GM06990 (cell line): ENCODE measurements at regions not wholly inside any gene's neighbourhood (a gene's known extent, or its start where the extent isn't known, plus 50 kb on each side); places are given as distances from the start of the nearest gene placed in this dataset.
"Not testable (repeated sequence)": the region's sequence is repeated elsewhere in the genome, so short reads cannot be mapped to it uniquely, and the experiment has no call there.

Experiments
- DNase-seq: peaks from one replicate; pipeline ENCODE4 v3.0.0-alpha.2; 2011; ENCODE audit not compliant: insufficient read length; ENCODE audit errors: extremely low read depth
- H3K27me3 ChIP-seq: replicated peaks from 2 replicates; pipeline ENCODE4 v1.6.0; 2011; ENCODE audit warnings: low read length; ENCODE audit not compliant: control insufficient read depth, insufficient read depth
- H3K36me3 ChIP-seq: 2 replicates; pipeline ENCODE4 v1.5.1; 2011; ENCODE audit warnings: low read length; ENCODE audit not compliant: control insufficient read depth, insufficient read depth
- H3K4me3 ChIP-seq: replicated peaks from 2 replicates; pipeline ENCODE4 v1.5.1; 2011; ENCODE audit warnings: low read depth, mild to moderate bottlenecking, control low read depth, low read length
- CTCF ChIP-seq: IDR thresholded peaks from 2 replicates; pipeline ENCODE4 v1.5.1; 2011; ENCODE audit warnings: low read length, control low read depth, mild to moderate bottlenecking, inconsistent platforms; ENCODE audit not compliant: insufficient read depth, poor library complexity, severe bottlenecking

GRCh38 chr10:65786279-65786678 lies 1139.6 kb upstream of the LRRTM3 start:
- DNase-seq: no peak
- Histone ChIP-seq H3K27me3 (no peaks in the 10 kb centered on the region), H3K4me3 (no peak overlapping the region), H3K36me3 (no peaks in the 10 kb centered on the region)
- no peak for TF ChIP-seq CTCF

- TF ChIP-seq CTCF: no peak
- no peak overlapping the region for H3K4me3 ChIP-seq
- no peaks in the 10 kb centered on the region for H3K36me3 ChIP-seq
- DNase-seq: no peak
- H3K27me3 ChIP-seq: no peaks in the 10 kb centered on the region
Measured at GRCh38 chr10:65787571-65787970, 1138.3 kb upstream of the LRRTM3 start.

GRCh38 chr10:65788271-65788670 lies 1137.6 kb upstream of the LRRTM3 start:
- no peaks in the 10 kb centered on the region for H3K36me3 ChIP-seq
- no peak for DNase-seq

GRCh38 chr10:65791979-65792378 lies 1133.9 kb upstream of the LRRTM3 start:
- Histone ChIP-seq H3K27me3 (no peaks in the 10 kb centered on the region), H3K4me3 (no peak overlapping the region), H3K36me3 (no peaks in the 10 kb centered on the region)
- no peak for TF ChIP-seq CTCF
- DNase-seq: no peak

More at GRCh38 chr10:65788271-65788670, 1137.6 kb upstream of the LRRTM3 start:
- no peak for TF ChIP-seq CTCF
- Histone ChIP-seq H3K27me3 (no peaks in the 10 kb centered on the region), H3K4me3 (no peak overlapping the region)

GRCh38 chr10:65793738-65794425 lies 1132.0 kb upstream of the LRRTM3 start:
- Histone ChIP-seq H3K4me3 (no peak overlapping the region), H3K36me3 (no peaks in the 10 kb centered on the region), H3K27me3 (no peaks in the 10 kb centered on the region)
- no peak for DNase-seq
- no peak for TF ChIP-seq CTCF

GRCh38 chr10:65794861-65795260 lies 1131.0 kb upstream of the LRRTM3 start:
- not testable (repeated sequence) for DNase-seq

More at GRCh38 chr10:65794861-65795260, 1131.0 kb upstream of the LRRTM3 start:
- H3K4me3 ChIP-seq, H3K36me3 ChIP-seq, H3K27me3 ChIP-seq: not testable (repeated sequence)
